ENCODE measurements at regions not wholly inside any gene's neighbourhood (a gene's known extent, or its start where the extent isn't known, plus 50 kb on each side); places are given as distances from the start of the nearest gene placed in this dataset.

DNA sequence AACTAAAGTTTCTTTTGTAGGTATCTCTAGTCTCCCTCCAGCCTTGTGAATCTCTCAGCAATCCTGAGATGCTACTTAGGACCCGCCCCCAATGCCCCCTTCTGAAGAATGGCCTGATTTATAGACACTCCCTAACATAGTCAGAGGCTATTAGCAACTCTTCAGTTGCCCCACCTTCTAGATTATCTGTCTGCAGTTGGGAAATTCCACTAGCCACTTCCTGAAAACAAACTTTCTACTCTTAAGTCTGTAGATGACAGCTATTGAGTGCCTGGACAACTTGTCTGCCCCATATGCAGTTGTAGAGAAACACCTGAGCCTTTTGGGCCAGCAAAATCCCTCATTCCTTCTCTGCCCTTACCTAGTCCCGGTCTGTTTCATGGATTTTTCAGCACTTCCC lies 188.2 kb upstream of the PREP start:
- TF ChIP-seq, protein P1, sequence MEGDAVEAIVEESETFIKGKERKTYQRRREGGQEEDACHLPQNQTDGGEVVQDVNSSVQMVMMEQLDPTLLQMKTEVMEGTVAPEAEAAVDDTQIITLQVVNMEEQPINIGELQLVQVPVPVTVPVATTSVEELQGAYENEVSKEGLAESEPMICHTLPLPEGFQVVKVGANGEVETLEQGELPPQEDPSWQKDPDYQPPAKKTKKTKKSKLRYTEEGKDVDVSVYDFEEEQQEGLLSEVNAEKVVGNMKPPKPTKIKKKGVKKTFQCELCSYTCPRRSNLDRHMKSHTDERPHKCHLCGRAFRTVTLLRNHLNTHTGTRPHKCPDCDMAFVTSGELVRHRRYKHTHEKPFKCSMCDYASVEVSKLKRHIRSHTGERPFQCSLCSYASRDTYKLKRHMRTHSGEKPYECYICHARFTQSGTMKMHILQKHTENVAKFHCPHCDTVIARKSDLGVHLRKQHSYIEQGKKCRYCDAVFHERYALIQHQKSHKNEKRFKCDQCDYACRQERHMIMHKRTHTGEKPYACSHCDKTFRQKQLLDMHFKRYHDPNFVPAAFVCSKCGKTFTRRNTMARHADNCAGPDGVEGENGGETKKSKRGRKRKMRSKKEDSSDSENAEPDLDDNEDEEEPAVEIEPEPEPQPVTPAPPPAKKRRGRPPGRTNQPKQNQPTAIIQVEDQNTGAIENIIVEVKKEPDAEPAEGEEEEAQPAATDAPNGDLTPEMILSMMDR (IDR thresholded peaks at IDR 0.05; ENCODE audit: low read depth, low read length): no peak
- no peak for TF ChIP-seq EZH2phosphoT487 (IDR thresholded peaks at IDR 0.05; ENCODE audit: low read depth)
